PFSK-1 (cell line): ENCODE measurements at regions not wholly inside any gene's neighbourhood (a gene's known extent, or its start where the extent isn't known, plus 50 kb on each side); places are given as distances from the start of the nearest gene placed in this dataset.

Experiments
- FOXP2 ChIP-seq: optimal IDR thresholded peaks from 2 replicates; pipeline ENCODE3; 2011; ENCODE audit warnings: borderline replicate concordance, control low read depth, inconsistent platforms; ENCODE audit not compliant: insufficient read depth; ENCODE audit errors: extremely low read length, extremely low read depth
- POLR2AphosphoS5 ChIP-seq: IDR thresholded peaks from 2 replicates; pipeline ENCODE4 v1.6.1; 2012; ENCODE audit warnings: low read depth, mild to moderate bottlenecking, control low read depth, low read length, moderate library complexity
- SIN3A ChIP-seq: IDR thresholded peaks from 2 replicates; pipeline ENCODE4 v1.6.1; 2012; ENCODE audit warnings: mild to moderate bottlenecking, low read length, moderate library complexity, borderline replicate concordance; ENCODE audit not compliant: insufficient read depth
- TAF1 ChIP-seq: IDR thresholded peaks from 2 replicates; pipeline ENCODE4 v1.6.1; 2012; ENCODE audit warnings: low read length, control low read depth, borderline replicate concordance; ENCODE audit not compliant: insufficient read depth
- TF ChIP-seq, protein P1 (sequence below), 2 experiments: IDR thresholded peaks; 2 replicates each; pipeline versions ENCODE4 v1.6.1 to v1.8.0; 2011 to 2012; ENCODE audit warnings: low read depth in 2 of 2, low read length in 2 of 2, control low read depth in 1 of 2, inconsistent platforms in 1 of 2, mild to moderate bottlenecking in 1 of 2, moderate library complexity in 1 of 2; ENCODE audit not compliant: insufficient read depth in 1 of 2

- TF ChIP-seq TAF1, result no peak
- no peak for TF ChIP-seq POLR2AphosphoS5
- TF ChIP-seq, protein P1, sequence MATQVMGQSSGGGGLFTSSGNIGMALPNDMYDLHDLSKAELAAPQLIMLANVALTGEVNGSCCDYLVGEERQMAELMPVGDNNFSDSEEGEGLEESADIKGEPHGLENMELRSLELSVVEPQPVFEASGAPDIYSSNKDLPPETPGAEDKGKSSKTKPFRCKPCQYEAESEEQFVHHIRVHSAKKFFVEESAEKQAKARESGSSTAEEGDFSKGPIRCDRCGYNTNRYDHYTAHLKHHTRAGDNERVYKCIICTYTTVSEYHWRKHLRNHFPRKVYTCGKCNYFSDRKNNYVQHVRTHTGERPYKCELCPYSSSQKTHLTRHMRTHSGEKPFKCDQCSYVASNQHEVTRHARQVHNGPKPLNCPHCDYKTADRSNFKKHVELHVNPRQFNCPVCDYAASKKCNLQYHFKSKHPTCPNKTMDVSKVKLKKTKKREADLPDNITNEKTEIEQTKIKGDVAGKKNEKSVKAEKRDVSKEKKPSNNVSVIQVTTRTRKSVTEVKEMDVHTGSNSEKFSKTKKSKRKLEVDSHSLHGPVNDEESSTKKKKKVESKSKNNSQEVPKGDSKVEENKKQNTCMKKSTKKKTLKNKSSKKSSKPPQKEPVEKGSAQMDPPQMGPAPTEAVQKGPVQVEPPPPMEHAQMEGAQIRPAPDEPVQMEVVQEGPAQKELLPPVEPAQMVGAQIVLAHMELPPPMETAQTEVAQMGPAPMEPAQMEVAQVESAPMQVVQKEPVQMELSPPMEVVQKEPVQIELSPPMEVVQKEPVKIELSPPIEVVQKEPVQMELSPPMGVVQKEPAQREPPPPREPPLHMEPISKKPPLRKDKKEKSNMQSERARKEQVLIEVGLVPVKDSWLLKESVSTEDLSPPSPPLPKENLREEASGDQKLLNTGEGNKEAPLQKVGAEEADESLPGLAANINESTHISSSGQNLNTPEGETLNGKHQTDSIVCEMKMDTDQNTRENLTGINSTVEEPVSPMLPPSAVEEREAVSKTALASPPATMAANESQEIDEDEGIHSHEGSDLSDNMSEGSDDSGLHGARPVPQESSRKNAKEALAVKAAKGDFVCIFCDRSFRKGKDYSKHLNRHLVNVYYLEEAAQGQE (IDR thresholded peaks at IDR 0.05; ENCODE audit: insufficient read depth in 1 of 2, low read depth in 2 of 2, low read length in 2 of 2), result no peak
- TF ChIP-seq SIN3A, result no peak
- no peak for TF ChIP-seq FOXP2
These were observed 1353.7 kb upstream of the LRRTM1 start for GRCh38 chr2:81658227-81658626.

DNA sequence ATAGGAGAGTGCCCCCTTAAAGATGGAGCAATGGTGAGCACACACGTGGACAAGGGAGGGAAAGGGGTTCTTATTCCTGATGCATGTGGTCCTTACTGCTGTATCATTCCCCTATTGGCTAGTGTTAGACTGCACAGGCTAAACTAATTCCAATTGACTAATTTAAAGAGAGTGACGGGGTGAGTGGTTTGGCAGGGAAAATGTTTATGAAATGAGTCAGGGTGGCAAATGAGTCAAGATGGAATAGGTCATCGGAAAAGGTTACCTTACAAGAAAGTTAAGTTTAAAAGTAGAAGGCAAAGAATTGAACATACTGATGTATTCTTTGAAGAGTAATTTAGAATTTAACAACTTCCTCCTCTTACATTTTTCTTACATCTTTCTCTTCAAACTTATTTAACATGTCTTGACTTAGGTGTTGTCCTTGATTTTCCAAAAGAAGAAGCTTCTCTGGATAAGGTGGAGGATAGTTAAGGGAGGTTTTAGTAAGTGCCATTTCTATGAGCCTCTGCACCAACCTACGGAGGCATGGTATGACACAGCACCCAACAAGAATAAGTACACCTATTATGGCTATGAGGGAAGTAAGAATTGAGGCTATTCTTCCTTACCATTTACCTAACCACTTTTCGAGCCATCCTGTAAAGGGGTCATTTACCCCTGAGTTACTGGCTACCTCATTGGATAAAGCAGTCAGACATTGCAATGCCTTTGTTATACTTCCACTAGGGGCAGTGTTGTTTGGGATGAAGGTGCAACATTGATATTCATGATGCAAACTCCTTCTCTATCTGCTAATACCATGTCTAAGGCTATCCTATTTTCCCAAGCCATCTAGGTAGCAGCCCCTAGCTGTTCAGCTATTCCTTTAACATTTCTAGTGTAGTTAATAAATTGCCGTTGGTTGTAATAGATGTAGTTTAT lies 1345.8 kb upstream of the LRRTM1 start:
- no peak for TF ChIP-seq POLR2AphosphoS5
- TF ChIP-seq FOXP2, result no peak
- no peak for TF ChIP-seq SIN3A
- TF ChIP-seq, protein P1 (IDR thresholded peaks at IDR 0.05; ENCODE audit: insufficient read depth in 1 of 2, low read depth in 2 of 2, low read length in 2 of 2), result no peak
- no peak for TF ChIP-seq TAF1

GRCh38 chr2:81648806-81649205 lies 1344.3 kb upstream of the LRRTM1 start:
- TF ChIP-seq, protein P1 (IDR thresholded peaks at IDR 0.05; ENCODE audit: insufficient read depth in 1 of 2, low read depth in 2 of 2, low read length in 2 of 2), result no peak
- TF ChIP-seq SIN3A, result no peak

DNA sequence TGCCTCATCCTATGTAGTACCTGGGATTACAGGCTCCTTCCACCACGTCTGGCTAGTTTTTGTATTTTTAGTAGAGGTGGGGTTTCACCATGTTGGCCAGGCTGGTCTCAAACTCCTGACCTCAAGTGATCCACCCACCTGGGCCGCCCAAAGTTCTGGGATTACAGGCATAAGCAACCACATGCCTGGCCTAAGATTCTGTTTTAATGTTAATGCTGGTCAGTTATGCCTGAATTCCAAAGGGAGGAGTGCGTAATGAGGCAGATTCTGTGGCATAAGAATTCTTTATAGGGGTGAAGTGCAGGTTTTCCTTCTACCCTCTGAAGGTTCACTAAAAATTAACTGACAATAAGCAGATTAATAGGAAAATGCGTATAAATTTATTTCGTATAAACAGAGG lies 1343.8 kb upstream of the LRRTM1 start:
- no peak for TF ChIP-seq FOXP2
- TF ChIP-seq SIN3A, result no peak
- no peak for TF ChIP-seq POLR2AphosphoS5
- TF ChIP-seq, protein P1 (IDR thresholded peaks at IDR 0.05; ENCODE audit: insufficient read depth in 1 of 2, low read depth in 2 of 2, low read length in 2 of 2), result no peak
- no peak for TF ChIP-seq TAF1
